Fibroblast of pulmonary artery (primary cell): ENCODE measurements at regions not wholly inside any gene's neighbourhood (a gene's known extent, or its start where the extent isn't known, plus 50 kb on each side); places are given as distances from the start of the nearest gene placed in this dataset.

Experiments used
- DNase-seq: peaks from one replicate; pipeline ENCODE4 v3.0.0-alpha.2; 2010; ENCODE audit warnings: low read depth
- H3K4me3 ChIP-seq: replicated peaks from 2 replicates; pipeline ENCODE4 v1.5.1; 2011; ENCODE audit warnings: low read depth, mild to moderate bottlenecking, control low read depth, low read length, moderate library complexity
- TF ChIP-seq, protein P1 (sequence below): IDR thresholded peaks from 2 replicates; pipeline ENCODE4 v1.5.1; 2011; ENCODE audit warnings: mild to moderate bottlenecking, control low read depth, low read length, inconsistent platforms; ENCODE audit errors: missing control alignments

DNA sequence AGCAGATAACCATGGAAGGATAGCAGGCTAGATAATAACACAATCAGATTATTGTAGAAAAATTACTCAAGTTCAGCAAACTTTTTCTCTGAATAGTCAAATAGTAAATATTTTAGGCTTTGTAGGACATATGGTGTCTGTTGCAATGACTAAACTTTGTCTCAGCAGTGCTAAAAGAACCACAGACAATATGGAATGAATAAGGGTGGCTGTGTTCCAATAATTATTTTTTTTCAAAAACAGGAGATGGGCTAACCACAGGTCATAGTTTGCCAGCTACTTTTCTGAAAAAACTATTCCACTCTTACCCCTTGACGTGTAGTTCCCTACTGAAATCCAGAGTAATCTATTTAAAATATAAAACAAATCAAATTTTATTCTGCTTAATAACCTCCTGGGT, 153.9 kb upstream of the LRRC4C start:
- TF ChIP-seq, protein P1, sequence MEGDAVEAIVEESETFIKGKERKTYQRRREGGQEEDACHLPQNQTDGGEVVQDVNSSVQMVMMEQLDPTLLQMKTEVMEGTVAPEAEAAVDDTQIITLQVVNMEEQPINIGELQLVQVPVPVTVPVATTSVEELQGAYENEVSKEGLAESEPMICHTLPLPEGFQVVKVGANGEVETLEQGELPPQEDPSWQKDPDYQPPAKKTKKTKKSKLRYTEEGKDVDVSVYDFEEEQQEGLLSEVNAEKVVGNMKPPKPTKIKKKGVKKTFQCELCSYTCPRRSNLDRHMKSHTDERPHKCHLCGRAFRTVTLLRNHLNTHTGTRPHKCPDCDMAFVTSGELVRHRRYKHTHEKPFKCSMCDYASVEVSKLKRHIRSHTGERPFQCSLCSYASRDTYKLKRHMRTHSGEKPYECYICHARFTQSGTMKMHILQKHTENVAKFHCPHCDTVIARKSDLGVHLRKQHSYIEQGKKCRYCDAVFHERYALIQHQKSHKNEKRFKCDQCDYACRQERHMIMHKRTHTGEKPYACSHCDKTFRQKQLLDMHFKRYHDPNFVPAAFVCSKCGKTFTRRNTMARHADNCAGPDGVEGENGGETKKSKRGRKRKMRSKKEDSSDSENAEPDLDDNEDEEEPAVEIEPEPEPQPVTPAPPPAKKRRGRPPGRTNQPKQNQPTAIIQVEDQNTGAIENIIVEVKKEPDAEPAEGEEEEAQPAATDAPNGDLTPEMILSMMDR, result no peak
- H3K4me3 ChIP-seq, result no peak overlapping the region
- peak; percentile 5 for DNase-seq

GRCh38 chr11:41622707-41623359, 163.4 kb upstream of the LRRC4C start:
- TF ChIP-seq, protein P1, result no peak
- H3K4me3 ChIP-seq, result no peak overlapping the region
- no peak for DNase-seq

- TF ChIP-seq, protein P1, result no peak
- peak; percentile 25 for DNase-seq
- H3K4me3 ChIP-seq, result no peak overlapping the region
These were observed 200.5 kb upstream of the LRRC4C start for GRCh38 chr11:41659985-41660384.

DNA sequence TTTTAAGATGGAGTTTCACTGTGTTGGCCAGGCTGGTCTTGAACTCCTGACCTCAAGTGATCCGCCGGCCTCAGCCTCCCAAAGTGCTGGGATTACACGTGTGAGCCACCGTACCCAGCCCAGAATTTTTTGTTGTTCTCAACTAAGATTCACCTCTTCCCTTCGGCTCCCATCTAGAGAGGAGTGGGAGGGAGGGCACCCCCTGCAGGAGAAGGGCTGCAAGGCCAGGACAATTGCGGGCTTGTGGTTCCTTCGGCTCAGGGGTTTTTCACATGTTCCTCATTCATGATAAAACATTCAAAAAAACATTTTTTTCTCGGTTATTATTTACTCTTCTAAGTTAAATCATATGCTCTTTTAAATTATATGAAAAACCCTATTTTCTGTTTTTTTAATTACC, 201.1 kb upstream of the LRRC4C start:
- TF ChIP-seq, protein P1, result peak; percentile 2
- H3K4me3 ChIP-seq, result no peak overlapping the region
- no peak for DNase-seq

GRCh38 chr11:41665441-41666360, 206.2 kb upstream of the LRRC4C start:
- H3K4me3 ChIP-seq, result no peak overlapping the region
- TF ChIP-seq, protein P1, result no peak
- DNase-seq, result no peak

DNA sequence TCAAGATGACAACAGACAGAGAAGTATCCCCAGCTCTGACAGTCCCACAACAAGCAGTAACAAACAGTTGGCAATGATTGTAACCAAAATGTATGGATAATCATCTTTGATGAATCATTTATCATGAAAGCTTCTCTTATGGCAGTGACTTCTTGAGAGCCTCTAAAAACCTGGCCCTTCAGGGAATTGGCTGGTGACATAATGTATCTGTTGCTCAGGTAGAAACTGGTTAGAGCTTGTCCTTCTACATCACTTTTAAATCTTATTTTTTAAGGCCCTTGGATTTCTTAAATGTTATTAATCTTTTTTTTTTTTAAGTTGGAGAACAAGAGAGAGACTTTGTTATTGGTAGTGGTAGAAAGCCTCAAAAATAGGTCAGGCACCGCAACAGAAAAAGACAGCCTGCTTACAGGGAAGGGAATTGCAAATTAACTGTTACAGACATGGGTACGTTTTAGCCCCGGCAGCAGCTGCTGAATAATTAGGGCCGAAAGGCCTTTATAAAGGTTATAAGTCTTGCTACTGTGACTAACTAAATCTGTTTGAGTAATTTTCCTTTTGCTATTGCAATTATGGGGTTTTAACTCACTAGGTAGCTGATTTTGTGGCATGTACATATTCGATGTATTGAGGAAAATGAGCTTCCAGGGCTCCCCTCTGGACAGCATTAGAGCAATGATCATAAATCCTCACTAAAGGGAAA, 207.7 kb upstream of the LRRC4C start:
- DNase-seq, result no peak
- H3K4me3 ChIP-seq, result no peak overlapping the region
- TF ChIP-seq, protein P1, result no peak
